ENCODE measurements at regions not wholly inside any gene's neighbourhood (a gene's known extent, or its start where the extent isn't known, plus 50 kb on each side); places are given as distances from the start of the nearest gene placed in this dataset.
A peak's percentile ranks its signal among the peaks of the same experiment; 100 is the strongest.

- no peak for TF ChIP-seq CTCF (IDR thresholded peaks at IDR 0.05; ENCODE audit: low read depth, low read length, missing control alignments)
- DNase-seq (ENCODE audit: extremely low read depth, low read depth), result no peak
- no peak overlapping the region for H3K4me3 ChIP-seq (replicated peaks; ENCODE audit: low read depth, low read length)
Observed at GRCh38 chr6:120096696-120097260, 747.2 kb upstream of the MAN1A1 start.

GRCh38 chr6:120083186-120083585, 733.6 kb upstream of the MAN1A1 start:
- TF ChIP-seq CTCF (IDR thresholded peaks at IDR 0.05; ENCODE audit: low read depth, low read length, missing control alignments), result no peak
- H3K4me3 ChIP-seq (replicated peaks; ENCODE audit: low read depth, low read length), result no peak overlapping the region
- no peak for DNase-seq (ENCODE audit: extremely low read depth, low read depth)

- TF ChIP-seq CTCF (IDR thresholded peaks at IDR 0.05; ENCODE audit: low read depth, low read length, missing control alignments), result no peak
- DNase-seq (ENCODE audit: extremely low read depth, low read depth), result no peak
Observed at GRCh38 chr6:120077489-120077888, 727.9 kb upstream of the MAN1A1 start.

GRCh38 chr6:120058410-120058809, 708.8 kb upstream of the MAN1A1 start:
- no peak for TF ChIP-seq CTCF (IDR thresholded peaks at IDR 0.05; ENCODE audit: low read depth, low read length, missing control alignments)
- no peak for DNase-seq (ENCODE audit: extremely low read depth, low read depth)
- no peak overlapping the region for H3K4me3 ChIP-seq (replicated peaks; ENCODE audit: low read depth, low read length)

More at GRCh38 chr6:120077489-120077888, 727.9 kb upstream of the MAN1A1 start:
- H3K4me3 ChIP-seq (replicated peaks; ENCODE audit: low read depth, low read length), result no peak overlapping the region

GRCh38 chr6:120056085-120056484, 706.5 kb upstream of the MAN1A1 start:
- TF ChIP-seq CTCF (IDR thresholded peaks at IDR 0.05; ENCODE audit: low read depth, low read length, missing control alignments), result peak; percentile 36
- DNase-seq (ENCODE audit: extremely low read depth, low read depth), result no peak
- H3K4me3 ChIP-seq (replicated peaks; ENCODE audit: low read depth, low read length), result no peak overlapping the region

- H3K4me3 ChIP-seq (replicated peaks; ENCODE audit: low read depth, low read length), result no peak overlapping the region
- no peak for DNase-seq (ENCODE audit: extremely low read depth, low read depth)
- TF ChIP-seq CTCF (IDR thresholded peaks at IDR 0.05; ENCODE audit: low read depth, low read length, missing control alignments), result no peak
Observed at GRCh38 chr6:120055071-120055470, 705.5 kb upstream of the MAN1A1 start.

- no peak for DNase-seq (ENCODE audit: extremely low read depth, low read depth)
- H3K4me3 ChIP-seq (replicated peaks; ENCODE audit: low read depth, low read length), result no peak overlapping the region
- no peak for TF ChIP-seq CTCF (IDR thresholded peaks at IDR 0.05; ENCODE audit: low read depth, low read length, missing control alignments)
Observed at GRCh38 chr6:120039664-120040063, 690.1 kb upstream of the MAN1A1 start.
